ENCODE measurements at regions not wholly inside any gene's neighbourhood (a gene's known extent, or its start where the extent isn't known, plus 50 kb on each side); places are given as distances from the start of the nearest gene placed in this dataset.

GRCh38 chr11:81915045-81915444, 818.6 kb downstream of the FAM181B start:
- DNase-seq (ENCODE audit: low read depth in 1 of 2, low spot score in 2 of 2) (no peak), FAIRE-seq (no peak)
- Histone ChIP-seq H2BK15ac (ENCODE audit: low read length) (no peak overlapping the region), H3K4me2 (ENCODE audit: insufficient read depth in 1 of 2, low read depth in 2 of 2, low read length in 2 of 2) (no peak overlapping the region), H3K4me1 (replicated peaks in 1 of 4; ENCODE audit: control insufficient read depth in 3 of 4, insufficient read depth in 4 of 4, low read length in 3 of 4) (no peaks in the 10 kb centered on the region), H2BK5ac (ENCODE audit: low read depth, low read length) (no peak overlapping the region), H3K36me3 (ENCODE audit: control insufficient read depth in 2 of 4, insufficient read depth in 4 of 4, low read length in 3 of 4) (no peaks in the 10 kb centered on the region), H4K8ac (ENCODE audit: extremely low read depth, insufficient read depth, low read length) (no peak overlapping the region), H2AFZ (ENCODE audit: low read length) (no peak overlapping the region), H3K79me1 (ENCODE audit: low read depth, low read length) (no peaks in the 10 kb centered on the region), H3K4ac (replicated peaks; ENCODE audit: insufficient read length, low read depth, low read length) (no peak overlapping the region), H2BK20ac (ENCODE audit: low read length) (no peak overlapping the region), H3K14ac (ENCODE audit: insufficient read length) (no peak overlapping the region), H2AK5ac (ENCODE audit: low read depth, low read length) (no peak overlapping the region), H3K9ac (replicated peaks in 1 of 4; ENCODE audit: extremely low read depth in 1 of 4, low read depth in 3 of 4, low read length in 3 of 4) (no peak overlapping the region), H2BK120ac (replicated peaks; ENCODE audit: low read depth, low read length) (no peak overlapping the region), H3K27ac (ENCODE audit: low read depth, low read length) (no peak overlapping the region), H3K18ac (ENCODE audit: extremely low read depth, low read length) (no peak overlapping the region), H4K20me1 (replicated peaks in 1 of 2; ENCODE audit: control insufficient read depth in 1 of 2, insufficient read depth in 2 of 2, low read length in 2 of 2) (no peaks in the 10 kb centered on the region), H3K9me3 (ENCODE audit: insufficient read depth in 2 of 2, low read depth in 1 of 2, low read length in 1 of 2) (no peaks in the 10 kb centered on the region), H3K23me2 (ENCODE audit: low read depth, low read length) (no peaks in the 10 kb centered on the region), H2BK12ac (ENCODE audit: low read depth, low read length) (no peak overlapping the region), H3K23ac (ENCODE audit: insufficient read length) (no peak overlapping the region), H3K79me2 (ENCODE audit: control insufficient read depth in 1 of 2, insufficient read depth in 2 of 2, low read length in 2 of 2) (no peaks in the 10 kb centered on the region), H3K27me3 (replicated peaks in 1 of 4; ENCODE audit: control insufficient read depth in 3 of 4, extremely low read depth in 1 of 4, insufficient read depth in 3 of 4, low read length in 3 of 4) (no peaks in the 10 kb centered on the region), H4K91ac (replicated peaks; ENCODE audit: insufficient read length, low read length) (no peak overlapping the region), H4K5ac (ENCODE audit: insufficient read length, low read depth, low read length) (no peak overlapping the region), H3K4me3 (ENCODE audit: extremely low read depth in 1 of 4, insufficient read depth in 2 of 4, low read depth in 3 of 4, low read length in 4 of 4) (no peak overlapping the region), H3K56ac (replicated peaks; ENCODE audit: insufficient read length, low read depth, low read length) (no peak overlapping the region)
- ChIA-PET CTCF (ENCODE audit: partially characterized antibody) (no interaction called here), POLR2A (ENCODE audit: partially characterized antibody) (no interaction called here)
- TF ChIP-seq SIX5 (IDR thresholded peaks at IDR 0.05; ENCODE audit: low read depth, low read length) = no peak

Measured in H1 (cell line).